ENCODE measurements at regions not wholly inside any gene's neighbourhood (a gene's known extent, or its start where the extent isn't known, plus 50 kb on each side); places are given as distances from the start of the nearest gene placed in this dataset.

- POLR2A ChIA-PET (ENCODE audit: partially characterized antibody) = no interaction called here
- 87% methylated on average over 4 of the region's 4 CpGs; no CpG with 5 or more reads in 1 of the 2 experiments for WGBS, 2 experiments (ENCODE audit: extremely low coverage in 1 of 2, insufficient coverage in 1 of 2, insufficient read length in 1 of 2, insufficient replicate concordance in 2 of 2, low coverage in 1 of 2, low lambda C conversion rate in 2 of 2, missing lambda C conversion rate in 1 of 2)
Measured at GRCh38 chr11:87536565-87536964, 498.8 kb downstream of the TMEM135 start.

More at GRCh38 chr11:87536565-87536964, 498.8 kb downstream of the TMEM135 start:
- no peaks in the 10 kb centered on the region for H3K79me1 ChIP-seq (ENCODE audit: low read depth, low read length)
- H3K23ac ChIP-seq (ENCODE audit: insufficient read length) = no peak overlapping the region
- H2BK5ac ChIP-seq (ENCODE audit: low read depth, low read length) = no peak overlapping the region
- peaks cover 0 to under 1% of the 10 kb centered on the region in 2 experiments; a peak in 1 of 4 replicates for H3K9me3 ChIP-seq (ENCODE audit: insufficient read depth in 2 of 2, low read depth in 1 of 2, low read length in 1 of 2)
- TF ChIP-seq FOSL1 (IDR thresholded peaks at IDR 0.05; ENCODE audit: insufficient read depth, low read depth, low read length) (no peak), CEBPB (IDR thresholded peaks at IDR 0.05; ENCODE audit: low read depth, low read length) (no peak), CBX5 (IDR thresholded peaks at IDR 0.05; ENCODE audit: low read depth, low read length) (no peak), SUZ12 (IDR thresholded peaks at IDR 0.05; ENCODE audit: low read length) (no peak), BCL11A (IDR thresholded peaks at IDR 0.05; ENCODE audit: low read depth in 2 of 2, low read length in 2 of 2) (no peak), CTCF (IDR thresholded peaks at IDR 0.05; ENCODE audit: control extremely low read depth in 1 of 3, insufficient read depth in 1 of 3, low read depth in 1 of 3, low read length in 3 of 3) (no peak), TEAD4 (IDR thresholded peaks at IDR 0.05; ENCODE audit: low read depth, low read length) (no peak), JUN (IDR thresholded peaks at IDR 0.05; ENCODE audit: low read depth, low read length) (no peak), SP2 (IDR thresholded peaks at IDR 0.05; ENCODE audit: low read length) (no peak), BACH1 (IDR thresholded peaks at IDR 0.05; ENCODE audit: low read length) (no peak)
- no peak overlapping the region for H4K8ac ChIP-seq (ENCODE audit: extremely low read depth, insufficient read depth, low read length)
- no peaks in the 10 kb centered on the region for H3K36me3 ChIP-seq (ENCODE audit: control insufficient read depth in 2 of 4, insufficient read depth in 4 of 4, low read length in 3 of 4)
- no peak overlapping the region for H2AFZ ChIP-seq (ENCODE audit: low read length)
- H4K91ac ChIP-seq (replicated peaks; ENCODE audit: insufficient read length, low read length) = no peak overlapping the region
- H2AK5ac ChIP-seq (ENCODE audit: low read depth, low read length) = no peak overlapping the region
- no peak overlapping the region for H3K56ac ChIP-seq (replicated peaks; ENCODE audit: insufficient read length, low read depth, low read length)
- H3K4me3 ChIP-seq (ENCODE audit: extremely low read depth in 1 of 4, insufficient read depth in 2 of 4, low read depth in 3 of 4, low read length in 4 of 4) = no peak overlapping the region
- H3K4me1 ChIP-seq (replicated peaks in 1 of 4; ENCODE audit: control insufficient read depth in 3 of 4, insufficient read depth in 4 of 4, low read length in 3 of 4) = no peaks in the 10 kb centered on the region
- H2BK15ac ChIP-seq (ENCODE audit: low read length) = no peak overlapping the region
- DNase-seq (ENCODE audit: low read depth in 1 of 2, low spot score in 2 of 2) (no peak), FAIRE-seq (no peak)
- H4K5ac ChIP-seq (ENCODE audit: insufficient read length, low read depth, low read length) = no peak overlapping the region
- no peak overlapping the region for H3K18ac ChIP-seq (ENCODE audit: extremely low read depth, low read length)
- no peak overlapping the region for H2BK120ac ChIP-seq (replicated peaks; ENCODE audit: low read depth, low read length)
- H3K79me2 ChIP-seq (ENCODE audit: control insufficient read depth in 1 of 2, insufficient read depth in 2 of 2, low read length in 2 of 2) = no peaks in the 10 kb centered on the region
- H3K27ac ChIP-seq (ENCODE audit: low read depth, low read length) = no peak overlapping the region
- H3K27me3 ChIP-seq (replicated peaks in 1 of 4; ENCODE audit: control insufficient read depth in 3 of 4, extremely low read depth in 1 of 4, insufficient read depth in 3 of 4, low read length in 3 of 4) = no peaks in the 10 kb centered on the region
- H2BK20ac ChIP-seq (ENCODE audit: low read length) = no peak overlapping the region
- no peak overlapping the region for H3K4me2 ChIP-seq (ENCODE audit: insufficient read depth in 1 of 2, low read depth in 2 of 2, low read length in 2 of 2)
- no peak overlapping the region for H2BK12ac ChIP-seq (ENCODE audit: low read depth, low read length)
- no peak overlapping the region for H3K14ac ChIP-seq (ENCODE audit: insufficient read length)
- CTCF ChIA-PET (ENCODE audit: partially characterized antibody) = interaction anchor here (1.3 kb wide), 2 partner anchors 15 to 43 kb away, joined by 3 read pairs; no protein-coding TSS in a partner anchor
- H3K4ac ChIP-seq (replicated peaks; ENCODE audit: insufficient read length, low read depth, low read length) = no peak overlapping the region
- H3K9ac ChIP-seq (replicated peaks in 1 of 4; ENCODE audit: extremely low read depth in 1 of 4, low read depth in 3 of 4, low read length in 3 of 4) = no peak overlapping the region
- H4K20me1 ChIP-seq (replicated peaks in 1 of 2; ENCODE audit: control insufficient read depth in 1 of 2, insufficient read depth in 2 of 2, low read length in 2 of 2) = no peaks in the 10 kb centered on the region
- no peaks in the 10 kb centered on the region for H3K23me2 ChIP-seq (ENCODE audit: low read depth, low read length)
